OCI-LY3 (cell line): ENCODE measurements at regions not wholly inside any gene's neighbourhood (a gene's known extent, or its start where the extent isn't known, plus 50 kb on each side); places are given as distances from the start of the nearest gene placed in this dataset.

ENCODE experiments used
- H2AFZ ChIP-seq: fragments of 200-600, 300-600 bp; shearing (Covaris generic); 2 replicates; pipeline ENCODE4 v1.6.0; 2014; ENCODE audit warnings: antibody characterized with exemption, low read depth, low read length
- H3K27ac ChIP-seq: fragments of 200-600, 300-600 bp; sonication (generic); 2 replicates; pipeline ENCODE4 v1.5.1; 2014; ENCODE audit warnings: mild to moderate bottlenecking, low read length, moderate library complexity, mixed read lengths
- H3K27me3 ChIP-seq: fragments of 200-600, 300-600 bp; sonication (generic); 2 replicates; pipeline ENCODE4 v1.6.1; 2014; ENCODE audit warnings: low read depth, low read length, mixed read lengths
- H3K36me3 ChIP-seq: fragments of 200-600, 300-600 bp; sonication (generic); replicated peaks from 2 replicates; pipeline ENCODE3; 2014; ENCODE audit warnings: low read depth, low read length, mixed read lengths
- H3K4me1 ChIP-seq: fragments of 300-600, 200-600 bp; sonication (generic); 2 replicates; pipeline ENCODE4 v1.6.1; 2014; ENCODE audit warnings: low read length, mixed read lengths
- H3K4me2 ChIP-seq: fragments of 200-600, 300-600 bp; sonication (generic); 2 replicates; pipeline ENCODE4 v1.6.1; 2014; ENCODE audit warnings: low read length, mixed read lengths
- H3K4me3 ChIP-seq: fragments of 300-600, 200-600 bp; sonication (generic); 2 replicates; pipeline ENCODE4 v1.5.1; 2014; ENCODE audit warnings: antibody characterized with exemption, mild to moderate bottlenecking, low read length, moderate library complexity
- H3K79me2 ChIP-seq: fragments of 300-600, 200-600 bp; shearing (Covaris generic); 2 replicates; pipeline ENCODE4 v1.6.1; 2014; ENCODE audit warnings: mild to moderate bottlenecking, low read length, mixed read lengths
- H3K9ac ChIP-seq: fragments of 300-600, 200-600 bp; shearing (Covaris generic); 2 replicates; pipeline ENCODE4 v1.6.0; 2014; ENCODE audit warnings: mild to moderate bottlenecking, low read length, moderate library complexity
- H3K9me3 ChIP-seq: fragments of 200-600, 300-600 bp; shearing (Covaris generic); 2 replicates; pipeline ENCODE4 v1.6.1; 2014; ENCODE audit warnings: low read length, mixed read lengths; ENCODE audit not compliant: insufficient read depth
- H4K20me1 ChIP-seq: fragments of 200-600, 300-600 bp; sonication (generic); 2 replicates; pipeline ENCODE4 v1.6.1; 2016; ENCODE audit warnings: low read length, mixed read lengths; ENCODE audit not compliant: insufficient read depth
- EZH2phosphoT487 ChIP-seq: fragments of 200-600 bp; shearing (Covaris generic); IDR thresholded peaks from 2 replicates; pipeline ENCODE4 v1.6.1; 2018; ENCODE audit warnings: antibody characterized with exemption, mixed run types, low read depth
- TF ChIP-seq, protein P1 (sequence below): fragments of 200-600, 300-600 bp; sonication (generic); IDR thresholded peaks from 2 replicates; pipeline ENCODE4 v1.5.1; 2014; ENCODE audit warnings: antibody characterized with exemption, low read length, low read depth

DNA sequence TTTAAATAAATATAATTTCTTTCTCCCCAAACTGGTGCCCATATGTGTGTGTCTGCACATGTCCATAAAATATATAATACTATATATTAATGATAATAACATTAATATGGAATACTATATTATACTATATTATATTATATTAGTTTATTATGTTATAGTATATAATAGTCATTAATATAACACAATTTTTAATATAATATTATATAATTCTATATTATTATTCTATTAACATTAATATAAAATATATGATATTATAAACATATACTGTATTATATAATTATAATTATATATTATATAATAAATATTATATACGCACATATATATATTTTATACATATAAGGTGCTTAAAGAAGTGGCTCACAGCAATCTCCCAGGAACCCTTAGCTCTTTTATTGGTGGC is 513.0 kb upstream of the CDH11 start:
- TF ChIP-seq EZH2phosphoT487 = no peak
- TF ChIP-seq, protein P1, sequence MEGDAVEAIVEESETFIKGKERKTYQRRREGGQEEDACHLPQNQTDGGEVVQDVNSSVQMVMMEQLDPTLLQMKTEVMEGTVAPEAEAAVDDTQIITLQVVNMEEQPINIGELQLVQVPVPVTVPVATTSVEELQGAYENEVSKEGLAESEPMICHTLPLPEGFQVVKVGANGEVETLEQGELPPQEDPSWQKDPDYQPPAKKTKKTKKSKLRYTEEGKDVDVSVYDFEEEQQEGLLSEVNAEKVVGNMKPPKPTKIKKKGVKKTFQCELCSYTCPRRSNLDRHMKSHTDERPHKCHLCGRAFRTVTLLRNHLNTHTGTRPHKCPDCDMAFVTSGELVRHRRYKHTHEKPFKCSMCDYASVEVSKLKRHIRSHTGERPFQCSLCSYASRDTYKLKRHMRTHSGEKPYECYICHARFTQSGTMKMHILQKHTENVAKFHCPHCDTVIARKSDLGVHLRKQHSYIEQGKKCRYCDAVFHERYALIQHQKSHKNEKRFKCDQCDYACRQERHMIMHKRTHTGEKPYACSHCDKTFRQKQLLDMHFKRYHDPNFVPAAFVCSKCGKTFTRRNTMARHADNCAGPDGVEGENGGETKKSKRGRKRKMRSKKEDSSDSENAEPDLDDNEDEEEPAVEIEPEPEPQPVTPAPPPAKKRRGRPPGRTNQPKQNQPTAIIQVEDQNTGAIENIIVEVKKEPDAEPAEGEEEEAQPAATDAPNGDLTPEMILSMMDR = no peak
- H3K79me2 ChIP-seq = no peaks in the 10 kb centered on the region
- no peak overlapping the region for H2AFZ ChIP-seq
- H3K4me3 ChIP-seq = no peak overlapping the region
- H3K36me3 ChIP-seq = no peaks in the 10 kb centered on the region
- no peak overlapping the region for H3K9ac ChIP-seq
- H3K27ac ChIP-seq = no peak overlapping the region
- no peaks in the 10 kb centered on the region for H3K27me3 ChIP-seq
- H3K9me3 ChIP-seq = no peaks in the 10 kb centered on the region
- no peaks in the 10 kb centered on the region for H4K20me1 ChIP-seq
- H3K4me2 ChIP-seq = no peak overlapping the region
- H3K4me1 ChIP-seq = no peaks in the 10 kb centered on the region

- no peak overlapping the region for H3K4me3 ChIP-seq
- H3K36me3 ChIP-seq = no peaks in the 10 kb centered on the region
- no peaks in the 10 kb centered on the region for H3K9me3 ChIP-seq
- H3K4me2 ChIP-seq = no peak overlapping the region
- no peaks in the 10 kb centered on the region for H3K27me3 ChIP-seq
- H3K79me2 ChIP-seq = no peaks in the 10 kb centered on the region
- TF ChIP-seq, protein P1 = no peak
- no peak for TF ChIP-seq EZH2phosphoT487
- H2AFZ ChIP-seq = no peak overlapping the region
- no peak overlapping the region for H3K27ac ChIP-seq
- no peaks in the 10 kb centered on the region for H4K20me1 ChIP-seq
- no peak overlapping the region for H3K9ac ChIP-seq
- H3K4me1 ChIP-seq = no peaks in the 10 kb centered on the region
Measured at GRCh38 chr16:65634291-65634690, 512.4 kb upstream of the CDH11 start.

- TF ChIP-seq, protein P1 = no peak
- TF ChIP-seq EZH2phosphoT487 = no peak
- no peaks in the 10 kb centered on the region for H4K20me1 ChIP-seq
- H3K4me3 ChIP-seq = no peak overlapping the region
- no peak overlapping the region for H3K4me2 ChIP-seq
- H3K4me1 ChIP-seq = no peaks in the 10 kb centered on the region
- H3K9me3 ChIP-seq = no peaks in the 10 kb centered on the region
- no peak overlapping the region for H3K9ac ChIP-seq
- H3K36me3 ChIP-seq = no peaks in the 10 kb centered on the region
- no peak overlapping the region for H2AFZ ChIP-seq
- no peaks in the 10 kb centered on the region for H3K79me2 ChIP-seq
- no peak overlapping the region for H3K27ac ChIP-seq
- no peaks in the 10 kb centered on the region for H3K27me3 ChIP-seq
Measured at GRCh38 chr16:65624666-65625065, 502.8 kb upstream of the CDH11 start.

- H3K27me3 ChIP-seq = no peaks in the 10 kb centered on the region
- no peak overlapping the region for H3K4me3 ChIP-seq
- no peak overlapping the region for H3K9ac ChIP-seq
- no peaks in the 10 kb centered on the region for H4K20me1 ChIP-seq
- H3K79me2 ChIP-seq = no peaks in the 10 kb centered on the region
- H3K4me2 ChIP-seq = no peak overlapping the region
- no peaks in the 10 kb centered on the region for H3K9me3 ChIP-seq
- H3K27ac ChIP-seq = no peak overlapping the region
- no peaks in the 10 kb centered on the region for H3K36me3 ChIP-seq
- H2AFZ ChIP-seq = no peak overlapping the region
- TF ChIP-seq EZH2phosphoT487 = no peak
- TF ChIP-seq, protein P1 = no peak
- H3K4me1 ChIP-seq = no peaks in the 10 kb centered on the region
Measured at GRCh38 chr16:65624229-65624628, 502.4 kb upstream of the CDH11 start.
